ENCODE measurements at regions not wholly inside any gene's neighbourhood (a gene's known extent, or its start where the extent isn't known, plus 50 kb on each side); places are given as distances from the start of the nearest gene placed in this dataset.
A peak's percentile ranks its signal among the peaks of the same experiment; 100 is the strongest.

DNA sequence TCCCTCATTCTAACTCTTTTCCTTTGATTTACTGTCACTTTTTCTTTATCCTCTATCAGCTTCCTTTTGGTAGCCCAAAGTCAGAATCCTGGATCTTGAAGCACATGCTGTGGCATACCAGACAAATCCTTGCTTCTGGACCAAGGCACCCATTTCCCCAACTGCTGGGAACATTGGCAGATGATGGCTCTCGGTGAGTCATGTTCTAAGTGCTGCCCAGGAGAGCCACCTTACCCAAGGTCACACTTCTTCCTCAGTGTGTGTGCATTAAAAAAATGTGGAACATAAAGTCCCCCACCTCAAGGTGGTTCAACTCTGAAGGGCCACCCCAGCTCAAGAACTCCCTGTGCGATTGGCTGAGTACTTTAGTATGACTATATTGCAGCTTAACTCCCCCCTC, 141.4 kb upstream of the PUM3 start:
- no peak for DNase-seq (ENCODE audit: low spot score)

DNA sequence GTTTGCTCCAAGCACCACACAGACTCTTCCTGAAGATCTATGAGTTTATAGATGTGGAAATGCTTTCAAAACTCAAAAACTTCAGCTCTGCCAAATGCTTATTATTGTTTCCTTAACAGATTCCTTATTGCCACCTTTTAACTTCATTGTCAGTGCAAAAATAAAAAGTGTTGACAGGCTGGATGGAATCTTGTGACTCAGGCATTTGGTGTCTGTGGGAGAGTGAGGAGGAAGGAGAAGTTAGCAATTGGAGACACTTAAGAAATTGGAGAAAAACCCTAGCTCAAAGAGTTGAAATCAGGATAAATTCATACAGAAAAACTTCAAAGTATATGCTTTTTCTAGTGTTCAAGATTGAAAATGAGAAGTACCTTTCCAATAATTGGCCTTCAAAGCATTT, 140.6 kb upstream of the PUM3 start:
- DNase-seq (ENCODE audit: low spot score) = no peak

DNA sequence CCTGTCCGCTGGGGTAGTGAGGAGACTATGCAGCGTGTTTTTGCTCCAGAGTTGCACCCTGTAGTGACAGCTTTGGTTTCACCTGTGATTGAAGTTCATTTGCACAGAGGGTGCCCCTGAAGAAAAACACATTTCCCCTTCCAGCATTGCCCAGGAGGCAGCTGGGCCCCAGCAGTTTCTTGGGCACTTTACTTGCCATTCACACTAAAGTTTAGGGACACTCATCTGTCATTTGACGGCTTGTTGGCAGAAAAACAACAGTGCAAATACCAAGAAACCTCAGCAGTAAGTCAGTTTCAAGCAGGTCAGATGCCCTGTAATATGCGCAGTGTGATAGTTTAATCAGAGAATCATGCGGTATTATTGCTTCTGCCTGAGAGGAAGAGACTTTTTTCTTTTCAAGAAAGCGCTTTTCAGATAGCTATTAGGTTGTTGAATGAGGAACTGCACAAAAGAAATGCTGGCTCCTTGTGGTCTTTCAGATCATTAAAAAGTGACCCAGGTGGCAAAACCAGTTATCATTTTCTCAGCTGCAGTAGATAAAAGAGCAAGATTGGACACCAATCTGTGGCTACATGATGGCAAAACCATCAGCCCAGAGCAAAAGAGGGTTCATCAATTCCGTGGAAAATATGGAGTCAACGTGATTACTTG, 136.2 kb upstream of the PUM3 start:
- DNase-seq (ENCODE audit: low spot score) = no peak

DNA sequence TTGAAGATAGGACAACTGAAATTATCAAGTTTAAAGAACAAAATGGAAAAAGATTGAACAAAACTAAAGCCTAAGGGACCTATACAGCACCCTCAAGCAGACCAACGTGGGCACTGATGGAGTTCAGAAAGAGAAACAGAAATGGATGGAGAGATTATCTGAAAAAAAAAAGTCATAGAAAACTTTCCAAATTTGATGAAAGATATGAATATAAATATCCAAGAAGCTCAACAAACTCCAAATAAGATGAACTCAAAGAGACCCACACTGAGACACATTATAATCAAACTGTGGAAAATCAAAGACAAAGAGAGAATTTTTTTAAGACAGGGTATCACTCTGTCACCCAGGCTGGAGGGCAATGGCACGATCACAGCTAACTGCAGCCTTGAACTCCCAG, 128.6 kb upstream of the PUM3 start:
- DNase-seq (ENCODE audit: low spot score) = no peak

DNA sequence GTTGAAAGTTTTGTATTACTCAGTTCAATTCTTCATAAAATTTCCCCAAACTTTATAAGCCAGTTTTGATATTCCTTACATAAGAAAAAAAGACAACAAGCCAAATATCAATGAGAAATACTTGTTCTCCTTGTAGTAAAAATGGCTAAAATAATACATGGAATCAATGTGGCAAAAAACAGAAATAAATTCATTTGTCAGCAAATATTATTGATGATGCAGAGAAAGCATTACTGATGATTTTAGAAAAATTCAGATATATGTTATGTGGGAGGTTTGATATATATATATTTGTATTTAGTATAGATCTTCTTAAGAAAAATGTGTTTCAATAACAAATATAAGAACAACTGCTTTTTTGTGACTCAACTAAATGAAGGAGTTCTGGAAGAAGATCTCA, 127.0 kb upstream of the PUM3 start:
- DNase-seq (ENCODE audit: low spot score) = no peak

DNA sequence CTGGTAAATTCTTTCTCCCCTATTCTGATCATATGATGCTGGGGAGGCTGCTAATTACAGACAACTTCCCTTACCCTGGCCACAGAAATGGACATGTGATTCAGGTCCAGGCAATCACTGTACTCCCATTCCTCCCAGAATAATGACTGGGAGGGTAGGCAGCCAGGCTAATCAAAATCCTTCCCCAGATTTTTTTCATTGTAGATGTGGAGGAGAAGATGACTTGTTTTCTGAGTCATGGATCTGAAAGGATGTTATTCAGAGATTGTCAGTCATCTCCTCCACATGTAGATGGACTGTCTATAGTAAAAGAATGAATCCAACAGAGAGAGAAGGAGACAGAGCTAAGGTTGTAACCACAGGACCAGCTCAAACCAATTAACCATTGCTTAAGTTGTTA, 123.9 kb upstream of the PUM3 start:
- no peak for DNase-seq (ENCODE audit: low spot score)

DNA sequence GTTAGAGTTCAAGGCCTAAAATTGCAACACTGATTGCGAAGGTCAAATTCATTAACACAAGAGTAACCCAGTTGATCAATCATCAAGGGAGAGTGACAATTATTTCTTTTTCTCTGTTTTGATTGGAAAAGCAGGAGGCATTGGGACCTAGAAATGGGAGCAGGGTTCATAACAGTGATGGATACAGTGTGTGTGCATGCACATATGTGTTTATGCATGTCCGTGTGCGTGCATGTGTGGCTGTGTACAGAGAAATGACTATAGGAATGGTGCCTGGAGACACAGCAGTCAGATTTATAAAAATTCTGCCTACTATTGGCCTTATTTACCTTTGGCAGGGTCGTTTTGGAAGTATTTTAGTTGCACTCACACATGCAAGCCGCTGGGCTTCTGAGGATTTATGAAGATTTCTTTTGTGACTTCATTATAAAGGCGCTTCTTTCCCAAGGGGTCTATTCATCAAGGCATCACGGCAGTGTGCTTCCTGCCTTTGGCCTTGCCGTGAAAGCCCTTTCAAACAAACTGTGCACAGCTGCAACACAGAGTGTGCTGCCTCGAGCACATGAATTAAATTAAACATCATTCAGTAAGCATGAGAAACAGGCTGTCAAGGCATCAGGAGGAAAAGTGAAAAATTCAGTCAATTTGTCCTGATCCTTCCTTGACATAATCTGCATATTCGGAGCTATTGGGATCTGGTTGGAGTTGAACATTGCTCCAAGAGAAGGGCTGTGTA, 122.8 kb upstream of the PUM3 start:
- no peak for DNase-seq (ENCODE audit: low spot score)

DNA sequence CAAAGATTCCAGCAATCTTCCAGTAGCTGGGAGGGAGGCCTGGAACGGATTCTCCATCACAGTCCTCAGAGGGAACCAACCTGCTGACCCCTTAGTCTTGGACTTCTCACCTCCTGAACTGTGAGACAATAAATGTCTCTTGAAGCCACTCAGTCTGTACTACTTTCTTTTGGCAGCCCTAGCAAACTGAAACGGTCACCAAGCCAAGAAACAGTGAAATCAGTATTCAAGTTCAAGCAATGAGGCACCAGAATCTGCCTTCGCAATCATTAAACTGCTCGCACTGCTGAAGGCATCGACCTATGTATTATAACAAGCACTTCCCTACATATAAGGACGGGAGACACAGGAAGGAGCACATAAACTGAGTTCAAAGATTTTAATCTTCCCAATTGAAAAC, 120.6 kb upstream of the PUM3 start:
- no peak for DNase-seq (ENCODE audit: low spot score)

DNA sequence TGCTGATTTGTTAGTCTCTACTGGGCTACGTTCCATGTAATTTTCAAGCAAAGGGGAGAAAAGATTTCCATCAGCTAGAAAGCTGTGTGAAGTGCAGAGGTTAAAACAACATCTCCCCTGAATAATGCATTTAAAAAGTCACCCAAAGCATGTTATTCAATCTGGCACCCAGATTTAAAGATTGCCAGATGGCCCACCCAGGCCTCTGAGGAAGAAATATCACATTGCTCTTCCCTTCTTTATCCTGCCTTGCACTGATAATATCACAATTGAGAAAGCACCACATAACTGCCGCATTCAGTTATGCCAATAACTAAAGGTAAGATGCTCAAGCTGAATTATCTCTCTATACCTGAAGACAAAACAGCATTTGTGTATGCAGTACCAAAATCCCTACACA, 119.4 kb upstream of the PUM3 start:
- DNase-seq (ENCODE audit: low spot score) = no peak

DNA sequence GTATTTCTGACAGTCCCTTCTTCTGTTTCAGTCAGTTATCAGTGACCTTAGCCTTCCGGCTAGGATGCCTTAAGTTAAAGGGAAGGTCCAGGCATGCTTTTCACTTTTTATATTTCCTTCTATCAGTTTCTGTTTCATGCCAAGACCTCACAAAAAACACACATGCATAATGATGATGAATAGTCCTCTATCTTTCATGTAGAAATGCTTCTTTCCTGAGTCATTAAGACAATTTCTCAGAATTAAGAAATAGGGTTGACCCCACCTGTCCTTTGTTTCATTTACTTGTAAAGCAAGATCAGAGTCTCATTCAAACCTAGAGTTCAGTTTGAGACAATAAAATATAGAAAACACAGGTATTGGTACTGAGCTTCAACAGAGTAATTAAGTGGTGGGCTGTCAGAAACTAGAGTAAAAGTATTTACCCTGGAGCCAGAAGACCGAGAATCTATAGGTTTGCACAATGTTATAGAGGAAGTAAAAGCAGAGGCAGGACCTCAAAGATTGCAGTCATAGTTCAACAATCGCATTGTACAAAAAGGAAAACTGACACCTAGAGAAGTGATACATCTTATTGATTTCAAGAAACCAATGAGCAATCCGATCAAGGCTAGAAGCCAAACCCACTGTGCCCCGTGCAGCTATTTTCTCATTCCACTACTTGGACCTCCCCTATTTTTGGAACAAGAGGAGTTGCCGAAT, 118.7 kb upstream of the PUM3 start:
- DNase-seq (ENCODE audit: low spot score) = no peak

DNA sequence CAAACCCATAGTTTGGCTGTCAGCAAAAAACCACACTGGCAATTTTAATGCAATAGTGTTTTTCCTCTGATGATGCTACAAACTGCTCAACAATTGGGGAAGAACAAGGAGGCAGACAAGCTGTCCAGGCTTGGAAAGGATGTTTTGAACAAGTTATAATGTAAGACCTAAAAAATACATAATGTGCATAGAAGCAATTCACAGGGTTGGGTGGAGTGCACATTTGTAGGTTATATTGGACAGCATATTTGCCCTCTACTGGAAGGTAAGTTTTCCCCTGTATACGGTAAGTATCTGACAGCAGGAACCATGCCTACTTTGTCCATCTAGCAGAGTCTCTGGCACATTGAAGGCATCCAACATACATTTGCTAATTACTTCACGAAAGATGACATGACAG, 114.3 kb upstream of the PUM3 start:
- no peak for DNase-seq (ENCODE audit: low spot score)

DNA sequence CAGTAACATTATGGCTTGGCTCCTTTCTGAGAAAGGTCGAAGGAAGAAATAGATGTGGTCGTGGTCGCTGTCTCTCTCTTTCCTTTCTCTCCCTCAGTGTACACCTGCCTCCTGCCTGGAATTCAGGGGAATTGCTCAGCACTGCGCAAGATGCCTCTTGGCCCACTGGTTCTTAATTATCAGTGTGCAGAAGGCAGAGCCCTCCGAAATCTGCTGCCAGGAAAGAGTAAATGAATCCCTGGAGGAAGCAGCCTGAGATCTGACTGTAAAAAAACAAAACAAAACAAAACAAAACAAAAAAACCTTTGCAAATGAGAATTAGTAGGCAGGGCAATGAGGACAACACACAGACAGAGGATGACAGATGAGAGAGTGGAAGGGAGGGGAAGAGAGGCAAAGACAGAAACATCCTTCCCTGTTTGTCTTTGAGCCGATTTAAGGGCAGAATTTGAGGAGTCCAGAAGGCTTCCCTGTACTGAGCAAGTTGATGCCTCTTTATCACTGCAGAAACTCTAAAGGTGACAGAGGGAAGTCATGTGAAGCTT, 113.8 kb upstream of the PUM3 start:
- DNase-seq (ENCODE audit: low spot score) = no peak

DNA sequence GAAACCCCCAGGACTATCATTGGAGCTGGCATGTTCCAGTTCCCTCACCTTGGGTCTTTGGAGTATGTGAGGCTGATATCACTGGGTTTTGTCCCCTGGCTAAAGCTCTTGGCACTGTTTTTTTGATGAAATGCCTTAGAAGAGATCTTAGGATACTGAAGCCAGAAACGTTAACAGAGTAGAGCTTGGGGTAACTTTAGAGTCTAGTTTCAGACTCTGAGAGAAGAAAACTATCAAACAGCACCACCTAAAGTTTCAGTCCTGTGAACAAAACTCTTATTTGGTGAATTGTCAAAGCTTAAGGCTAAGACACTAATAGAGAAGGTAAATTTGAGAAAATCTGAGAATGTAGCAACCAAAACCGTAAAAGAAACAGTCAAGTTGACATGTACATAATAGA, 111.7 kb upstream of the PUM3 start:
- no peak for DNase-seq (ENCODE audit: low spot score)

DNA sequence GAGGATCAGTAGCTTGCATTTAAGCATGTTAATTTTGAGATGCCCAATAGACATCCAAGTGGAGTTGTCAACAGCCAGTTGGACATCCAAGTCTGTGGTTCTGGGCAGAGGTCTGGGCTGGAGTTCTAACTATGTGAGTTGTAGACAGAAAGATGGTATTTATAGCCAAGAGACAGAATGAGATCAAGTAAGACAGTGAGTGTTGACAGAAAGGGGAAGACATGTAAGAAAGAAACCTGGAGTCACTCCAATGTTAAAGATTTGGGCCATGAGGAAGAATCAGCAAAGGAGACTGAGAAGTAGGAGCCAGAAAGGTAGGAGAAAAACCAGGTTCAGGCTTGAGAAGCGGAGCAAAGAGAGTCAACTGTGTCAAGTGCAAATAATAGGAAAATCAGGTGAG, 95.5 kb upstream of the PUM3 start:
- peak; percentile 23 for DNase-seq (ENCODE audit: low spot score)

DNA sequence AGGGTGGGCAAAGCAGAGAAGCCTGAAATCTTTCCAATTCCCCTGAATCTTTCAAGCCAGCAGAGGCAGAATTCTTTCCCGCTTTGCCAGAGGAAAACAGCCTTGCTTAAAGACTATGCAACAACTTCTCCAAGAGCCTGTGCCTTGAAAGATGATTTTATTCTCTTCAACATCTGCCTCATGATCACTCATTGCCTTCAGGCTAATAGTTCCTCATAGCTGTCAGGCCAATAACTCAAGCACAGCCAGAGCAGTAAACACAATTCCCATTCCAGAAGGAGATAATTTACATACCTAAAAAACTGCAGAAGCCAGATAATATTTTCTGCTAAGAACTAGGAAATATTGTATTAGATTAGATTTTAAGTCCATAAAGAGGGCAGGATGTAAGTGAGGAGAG, 92.3 kb upstream of the PUM3 start:
- no peak for DNase-seq (ENCODE audit: low spot score)

DNA sequence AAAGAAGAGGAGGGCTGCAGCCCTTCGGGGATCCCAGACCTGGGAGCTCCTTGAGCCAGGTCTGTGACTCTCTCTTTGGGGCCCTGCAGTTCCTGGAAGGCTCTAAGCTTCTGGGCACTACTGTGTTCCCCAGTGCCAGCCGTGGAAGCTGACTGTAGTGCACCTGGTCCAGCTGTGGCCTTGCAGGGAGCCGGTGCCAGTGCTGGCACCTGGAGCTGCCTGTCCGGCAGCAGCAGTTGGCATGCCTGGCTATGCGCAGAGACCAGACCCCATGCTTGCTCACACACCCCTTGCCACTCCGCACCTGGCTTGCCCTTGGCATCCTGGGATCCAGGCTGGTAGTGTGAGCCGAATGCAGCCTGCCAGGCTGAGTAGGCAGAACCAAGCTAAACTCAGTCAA, 91.0 kb upstream of the PUM3 start:
- DNase-seq (ENCODE audit: low spot score) = no peak

DNA sequence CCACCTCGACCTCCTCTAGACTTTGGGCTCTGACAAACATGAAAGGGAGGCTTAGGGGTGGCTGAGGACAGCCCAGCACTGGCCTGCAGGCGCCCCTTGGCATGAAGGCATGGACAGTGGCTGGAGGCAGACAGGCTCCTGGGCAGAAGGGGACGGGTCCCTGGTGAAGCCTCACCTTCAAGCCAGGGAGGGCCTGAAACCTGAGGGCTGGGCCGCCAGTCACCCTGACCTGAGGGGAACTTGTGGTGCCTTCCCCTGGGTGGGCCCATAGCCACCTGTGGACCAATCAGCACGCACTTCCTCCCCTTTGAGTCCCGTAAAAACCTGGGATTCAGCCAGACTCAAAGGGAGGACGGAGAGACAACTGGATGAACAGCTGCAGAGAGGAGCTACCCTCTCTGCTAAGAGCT, 90.4 kb upstream of the PUM3 start:
- DNase-seq (ENCODE audit: low spot score) = no peak

DNA sequence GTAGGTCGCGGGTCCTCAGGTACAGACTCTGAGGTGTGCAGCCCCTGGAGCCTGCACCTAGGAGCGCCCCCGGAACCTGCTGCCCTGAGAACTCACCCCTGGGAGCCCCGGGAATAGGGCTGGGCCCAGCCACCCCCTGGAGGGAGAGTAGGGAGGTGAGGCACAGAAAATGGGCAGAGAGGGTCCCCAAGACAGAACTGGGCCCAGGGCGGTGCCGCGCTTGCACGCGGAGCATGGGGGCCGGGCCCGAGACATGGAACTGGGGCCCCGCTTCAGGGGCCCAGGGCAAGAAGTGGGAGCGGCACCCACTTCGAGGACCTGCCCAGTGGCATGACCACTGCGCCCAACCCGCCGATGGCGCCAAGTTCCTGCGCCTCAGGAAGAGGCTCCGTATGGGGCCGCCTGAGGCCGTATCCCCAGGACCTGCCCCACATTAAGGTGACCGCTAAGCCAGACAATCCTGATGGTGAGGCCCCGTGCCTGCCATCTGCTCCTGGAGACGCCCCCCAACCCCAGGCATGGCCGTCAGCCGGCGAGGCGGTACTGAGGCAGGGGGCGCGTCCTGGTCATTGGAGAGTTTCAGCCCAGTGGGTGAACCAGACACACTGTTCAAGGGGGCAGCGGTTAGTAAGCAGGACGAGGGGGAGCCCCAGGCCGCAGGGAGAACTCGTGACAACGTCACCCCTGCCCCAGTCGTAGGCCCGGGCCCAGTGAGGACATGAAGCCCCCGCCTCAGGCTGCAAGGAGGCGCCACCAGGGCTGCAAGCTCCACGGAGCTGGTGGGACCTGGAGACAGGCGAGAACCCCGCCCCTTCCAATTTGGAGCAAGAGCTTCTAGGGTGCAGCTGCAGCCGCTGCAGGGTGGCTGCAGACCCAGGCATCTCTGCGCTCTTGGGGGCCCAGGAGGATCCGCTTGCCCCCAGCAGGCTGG, 89.5 kb upstream of the PUM3 start:
- no peak for DNase-seq (ENCODE audit: low spot score)

DNA sequence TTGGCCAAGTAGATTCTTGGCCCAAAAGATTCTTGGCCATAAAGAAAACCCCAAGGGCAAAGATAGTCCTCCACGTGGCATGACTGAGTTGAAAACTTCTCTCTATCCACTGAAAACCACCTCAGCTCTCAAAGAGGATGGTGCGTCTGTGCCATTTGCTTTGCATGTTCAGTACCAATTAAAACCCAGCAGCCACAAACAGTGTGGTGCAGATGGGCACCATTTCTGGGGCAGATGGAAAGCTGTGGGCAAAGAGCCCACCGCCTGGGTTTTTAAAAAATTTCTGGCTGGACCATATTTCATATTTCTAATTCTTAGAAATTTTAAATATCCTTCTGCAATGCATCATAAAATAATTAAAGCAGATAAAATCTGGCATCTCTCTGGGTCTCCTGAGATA, 84.5 kb upstream of the PUM3 start:
- DNase-seq (ENCODE audit: low spot score) = peak; percentile 18

DNA sequence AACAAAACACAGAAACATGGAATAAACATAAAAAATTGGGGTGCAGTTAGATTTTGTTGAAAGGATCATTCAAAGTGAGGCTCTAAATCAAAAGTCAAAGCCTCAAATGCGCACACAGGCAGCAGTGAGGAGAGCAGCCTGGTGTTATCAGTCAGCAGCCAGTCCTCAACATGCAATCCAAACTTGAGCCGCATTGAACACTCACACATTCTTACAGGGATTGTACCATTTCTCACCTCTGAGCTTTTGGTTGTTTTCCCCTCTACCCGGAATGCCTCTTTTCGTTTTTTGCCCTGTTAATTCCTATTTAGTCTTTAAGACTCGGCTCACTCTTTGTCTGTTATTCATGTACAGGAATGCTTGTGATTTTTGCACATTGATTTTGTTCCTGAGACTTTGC, 81.1 kb upstream of the PUM3 start:
- no peak for DNase-seq (ENCODE audit: low spot score)

DNA sequence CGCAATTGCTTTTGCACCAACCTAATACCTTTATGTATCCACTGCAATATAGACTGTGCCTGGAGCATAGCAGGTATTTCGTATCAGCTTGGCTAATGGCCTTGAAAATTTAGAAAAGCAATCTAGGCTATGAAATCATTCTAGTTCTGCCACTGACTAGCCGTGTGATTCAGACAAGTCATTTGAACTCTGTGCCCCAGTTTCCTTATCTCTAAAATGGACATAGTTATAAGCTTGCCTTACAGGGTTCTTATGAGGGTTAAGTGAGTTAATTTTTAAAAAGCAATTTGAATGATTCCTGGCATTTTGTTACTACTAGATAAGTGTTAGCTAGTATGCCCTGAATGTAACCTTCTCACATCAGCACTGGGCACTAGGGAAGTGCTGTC, 80.5 kb upstream of the PUM3 start:
- DNase-seq (ENCODE audit: low spot score) = no peak

DNA sequence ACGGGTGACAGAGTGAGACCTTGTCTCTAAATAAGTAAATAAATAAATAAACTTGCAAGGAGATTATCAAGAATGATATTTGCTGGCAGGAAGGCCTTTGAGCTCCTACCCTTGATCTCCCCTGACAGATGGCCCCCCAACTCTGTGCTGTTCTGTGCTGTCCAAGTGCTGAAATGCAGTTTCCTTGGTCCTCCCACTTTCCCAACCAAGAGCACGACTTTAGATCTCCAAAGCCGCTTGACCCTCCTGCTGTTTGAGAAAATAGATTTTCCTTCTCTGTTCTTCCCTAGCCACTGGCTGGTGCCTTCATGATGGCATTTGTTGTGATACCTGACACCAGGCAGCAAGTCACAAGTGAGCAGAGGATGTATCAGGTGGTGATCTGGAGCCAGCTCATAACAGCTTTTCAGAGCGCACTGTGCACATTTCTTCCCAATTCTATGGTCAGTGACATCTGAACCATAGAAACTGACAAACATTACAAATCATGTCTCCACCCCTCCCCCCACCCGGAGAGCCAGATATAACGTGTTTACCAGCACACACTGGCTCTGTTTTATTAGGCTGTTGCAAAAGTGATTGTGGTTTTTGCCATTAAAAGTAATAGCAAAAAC, 80.0 kb upstream of the PUM3 start:
- no peak for DNase-seq (ENCODE audit: low spot score)

All from Ammon's horn (tissue), 1 donor.